Trophoblast cell (in vitro differentiated cells and primary cell): ENCODE measurements at regions not wholly inside any gene's neighbourhood (a gene's known extent, or its start where the extent isn't known, plus 50 kb on each side); places are given as distances from the start of the nearest gene placed in this dataset.
A peak's percentile ranks its signal among the peaks of the same experiment; 100 is the strongest.
"Not testable (repeated sequence)": the region's sequence is repeated elsewhere in the genome, so short reads cannot be mapped to it uniquely, and the experiment has no call there.

Experiments
- DNase-seq, 2 donors: peaks; one replicate each; pipeline ENCODE4 v3.0.0-alpha.2; 2016
- H2AFZ ChIP-seq: 2 replicates; pipeline ENCODE4 v1.6.1; 2013; ENCODE audit warnings: low read length, moderate library complexity, mild to moderate bottlenecking; ENCODE audit not compliant: insufficient read depth, poor library complexity
- H2AK5ac ChIP-seq: 2 replicates; pipeline ENCODE4 v1.6.1; 2013; ENCODE audit warnings: mild to moderate bottlenecking, low read length
- H2BK120ac ChIP-seq: 2 replicates; pipeline ENCODE4 v1.6.1; 2013; ENCODE audit warnings: low read length, mild to moderate bottlenecking, moderate library complexity; ENCODE audit not compliant: insufficient read depth, poor library complexity
- H2BK12ac ChIP-seq: 2 replicates; pipeline ENCODE4 v1.6.1; 2013; ENCODE audit warnings: mild to moderate bottlenecking, low read length, moderate library complexity
- H2BK5ac ChIP-seq: 2 replicates; pipeline ENCODE4 v1.6.1; 2013; ENCODE audit warnings: low read length, low read depth, moderate library complexity, mild to moderate bottlenecking; ENCODE audit not compliant: poor library complexity
- H3K14ac ChIP-seq: 2 replicates; pipeline ENCODE4 v1.6.1; 2013; ENCODE audit warnings: mild to moderate bottlenecking, low read length
- H3K18ac ChIP-seq: 2 replicates; pipeline ENCODE4 v1.6.1; 2013; ENCODE audit warnings: mild to moderate bottlenecking, low read length
- H3K23ac ChIP-seq: 2 replicates; pipeline ENCODE4 v1.6.1; 2013; ENCODE audit warnings: low read length
- H3K27ac ChIP-seq: 2 replicates; pipeline ENCODE4 v1.5.1; 2013; ENCODE audit warnings: low read depth, mild to moderate bottlenecking, inconsistent platforms, low read length, moderate library complexity
- H3K27me3 ChIP-seq: 2 replicates; pipeline ENCODE4 v1.6.1; 2013; ENCODE audit warnings: inconsistent platforms, mild to moderate bottlenecking, low read length, moderate library complexity; ENCODE audit not compliant: insufficient read depth
- H3K36me3 ChIP-seq, 2 experiments: 1 replicate in 1 of 2; 2 replicates in 1 of 2; pipeline ENCODE4 v1.6.1; 2013; ENCODE audit warnings: low read length in 2 of 2, mild to moderate bottlenecking in 2 of 2, moderate library complexity in 1 of 2; ENCODE audit not compliant: insufficient read depth in 2 of 2, control insufficient read depth in 1 of 2
- H3K4ac ChIP-seq: 2 replicates; pipeline ENCODE4 v1.6.1; 2013; ENCODE audit warnings: low read depth, mild to moderate bottlenecking, low read length, moderate library complexity
- H3K4me1 ChIP-seq, 2 experiments: 1 replicate in 1 of 2; 2 replicates in 1 of 2; pipeline ENCODE4 v1.6.1; 2013; ENCODE audit warnings: low read length in 2 of 2, mild to moderate bottlenecking in 2 of 2, moderate library complexity in 1 of 2; ENCODE audit not compliant: insufficient read depth in 2 of 2, control insufficient read depth in 1 of 2
- H3K4me2 ChIP-seq: 2 replicates; pipeline ENCODE4 v1.6.1; 2013; ENCODE audit warnings: inconsistent platforms, mild to moderate bottlenecking, low read length, moderate library complexity
- H3K4me3 ChIP-seq: 2 replicates; pipeline ENCODE4 v1.5.1; 2013; ENCODE audit warnings: mild to moderate bottlenecking, low read depth, low read length, inconsistent platforms
- H3K79me1 ChIP-seq: one replicate; pipeline ENCODE4 v1.6.1; 2013; ENCODE audit warnings: low read length
- H3K79me2 ChIP-seq: 2 replicates; pipeline ENCODE4 v1.6.1; 2013; ENCODE audit warnings: low read length, mild to moderate bottlenecking; ENCODE audit not compliant: control insufficient read depth, insufficient read depth, poor library complexity
- H3K9ac ChIP-seq: 2 replicates; pipeline ENCODE4 v1.6.1; 2013; ENCODE audit warnings: mild to moderate bottlenecking, low read length
- H3K9me3 ChIP-seq: 2 replicates; pipeline ENCODE4 v1.6.1; 2013; ENCODE audit warnings: low read depth, mild to moderate bottlenecking, control low read depth, inconsistent platforms, low read length; ENCODE audit not compliant: insufficient read depth
- H4K12ac ChIP-seq: 2 replicates; pipeline ENCODE4 v1.6.1; 2013; ENCODE audit warnings: low read depth, mild to moderate bottlenecking, low read length, moderate library complexity
- H4K8ac ChIP-seq: 2 replicates; pipeline ENCODE4 v1.6.1; 2013; ENCODE audit warnings: low read depth, mild to moderate bottlenecking, low read length, moderate library complexity
- H4K91ac ChIP-seq: one replicate; pipeline ENCODE4 v1.6.1; 2013; ENCODE audit warnings: low read depth, mild to moderate bottlenecking, low read length, moderate library complexity
- WGBS: extraction: QIAGEN DNeasy Blood & Tissue Kit; methylation state at CpG from one replicate; pipeline ENCODE4 v1.1.7; 2013; ENCODE audit warnings: missing lambda C conversion rate; ENCODE audit not compliant: insufficient read length, insufficient coverage; ENCODE audit errors: extremely low coverage; 5-methylcytosine and 5-hydroxymethylcytosine counted together

DNA sequence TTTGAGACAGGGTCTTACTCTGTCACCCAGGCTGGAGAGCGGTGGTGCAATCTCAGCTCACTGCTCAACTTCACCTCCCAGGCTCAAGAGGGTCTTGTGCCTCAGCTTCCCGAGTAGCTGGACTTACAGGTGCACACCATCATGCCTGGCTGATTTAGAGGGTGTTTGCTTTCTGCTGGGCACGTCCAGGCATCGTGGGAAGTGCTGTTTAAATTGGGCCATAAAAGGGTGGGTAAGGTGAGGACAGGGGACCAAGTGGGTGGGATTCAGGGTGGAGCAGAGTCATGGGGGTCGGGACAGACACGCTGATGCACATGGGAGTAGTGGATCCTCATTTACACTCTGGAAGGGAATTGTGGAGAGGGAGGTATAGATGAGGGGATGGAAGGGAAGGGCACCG lies 69.1 kb downstream of the SPDYE17 start:
- not testable (repeated sequence) for H2AK5ac ChIP-seq, H3K23ac ChIP-seq, H3K36me3 ChIP-seq, H3K79me2 ChIP-seq, H3K14ac ChIP-seq, H2BK5ac ChIP-seq, H3K9me3 ChIP-seq, H3K4me2 ChIP-seq, H2AFZ ChIP-seq, H3K4me3 ChIP-seq, H3K79me1 ChIP-seq, H3K9ac ChIP-seq, H3K4ac ChIP-seq, H3K27me3 ChIP-seq, H4K8ac ChIP-seq, H4K91ac ChIP-seq, H2BK12ac ChIP-seq, DNase-seq, H2BK120ac ChIP-seq, H3K4me1 ChIP-seq, H4K12ac ChIP-seq, H3K27ac ChIP-seq, H3K18ac ChIP-seq
- WGBS: no CpG with 5 or more reads among the region's 7 CpGs

DNA sequence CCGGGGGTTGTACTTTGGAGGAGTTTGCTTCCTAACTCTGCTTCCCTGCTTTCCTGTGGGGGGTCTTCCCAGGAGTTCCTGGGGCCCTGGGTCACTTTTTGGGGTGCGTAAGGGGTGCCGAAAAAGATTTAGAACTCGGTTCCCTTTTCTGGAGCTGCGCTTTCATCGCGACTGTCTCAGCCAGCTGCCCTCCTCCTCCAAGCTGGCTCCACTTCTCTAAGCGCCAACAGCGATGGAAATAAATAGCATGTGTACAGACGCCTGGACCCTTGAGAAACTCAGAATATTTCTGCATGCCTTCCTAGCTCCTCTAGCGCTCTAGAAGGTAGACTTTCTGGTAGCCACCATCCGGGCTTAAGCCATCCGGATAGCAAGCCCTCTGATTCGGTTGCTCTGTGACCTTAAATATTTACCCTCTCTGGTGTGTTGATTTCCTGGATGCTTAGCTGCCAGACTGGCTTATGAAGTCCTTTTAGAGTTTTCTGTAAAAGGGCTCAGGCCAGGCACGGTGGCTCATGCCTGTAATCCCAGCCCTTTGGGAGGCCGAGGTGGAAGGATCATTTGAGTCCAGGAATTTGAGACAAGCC lies 71.7 kb downstream of the SPDYE17 start:
- not testable (repeated sequence) for H3K4ac ChIP-seq, H2BK12ac ChIP-seq, H3K4me2 ChIP-seq, DNase-seq, H3K27me3 ChIP-seq, H3K27ac ChIP-seq, H4K8ac ChIP-seq, H3K4me3 ChIP-seq, H3K9ac ChIP-seq, H3K23ac ChIP-seq, H3K18ac ChIP-seq, H3K79me1 ChIP-seq, H4K12ac ChIP-seq, H4K91ac ChIP-seq, H2BK5ac ChIP-seq, H3K14ac ChIP-seq, H2AFZ ChIP-seq, H2BK120ac ChIP-seq, H3K4me1 ChIP-seq, H2AK5ac ChIP-seq, H3K9me3 ChIP-seq, H3K79me2 ChIP-seq, H3K36me3 ChIP-seq
- no CpG with 5 or more reads among the region's 16 CpGs for WGBS

DNA sequence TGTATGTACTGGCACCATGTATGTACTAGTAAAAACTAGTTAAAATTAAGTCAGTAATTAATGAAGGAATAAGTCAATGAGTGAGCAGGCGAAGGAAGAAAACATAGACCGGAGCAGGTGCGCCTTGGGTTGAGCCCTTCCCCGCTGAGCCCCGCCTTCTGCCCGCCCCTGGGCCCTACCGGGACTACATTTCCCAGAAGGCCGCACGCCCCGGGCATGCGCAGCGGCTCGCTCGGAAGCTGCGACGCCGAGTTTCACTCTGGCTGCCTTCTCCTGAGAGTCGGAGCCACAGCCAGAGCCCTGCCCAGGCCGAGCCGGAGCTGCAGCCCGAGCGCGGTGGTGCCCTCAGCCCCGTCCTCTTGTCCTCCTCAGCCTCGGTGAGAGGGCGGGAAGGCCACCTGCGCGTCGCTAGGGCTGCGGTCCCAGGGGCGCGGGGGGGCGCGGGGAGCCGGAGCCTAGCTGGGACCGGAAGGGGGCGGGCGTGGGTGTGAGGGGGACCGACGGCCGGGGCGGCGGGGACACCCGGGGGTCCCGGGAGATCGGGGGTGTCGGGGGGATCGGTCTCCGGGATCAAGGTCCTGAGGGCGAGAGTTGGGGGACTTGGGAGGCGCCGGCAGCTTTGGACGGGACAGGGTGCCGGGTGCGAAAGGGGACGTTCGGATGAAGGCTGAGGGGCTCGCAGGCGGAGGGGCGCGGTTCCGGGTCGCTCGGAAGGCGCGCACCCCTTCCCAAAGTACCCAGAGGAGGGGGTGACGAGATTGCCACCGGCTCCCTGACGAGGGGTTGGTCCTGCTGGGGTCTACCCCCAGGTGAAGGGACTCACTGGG lies 72.4 kb downstream of the SPDYE17 start:
- H3K23ac ChIP-seq, H4K8ac ChIP-seq, H3K79me2 ChIP-seq, H3K4me1 ChIP-seq, H3K4me2 ChIP-seq, H4K91ac ChIP-seq, H3K9ac ChIP-seq, H4K12ac ChIP-seq, H2AK5ac ChIP-seq, H3K18ac ChIP-seq, H3K36me3 ChIP-seq, H3K27ac ChIP-seq, H3K27me3 ChIP-seq, H2BK12ac ChIP-seq, H3K14ac ChIP-seq, H3K9me3 ChIP-seq, H3K4ac ChIP-seq, H2BK5ac ChIP-seq, H3K79me1 ChIP-seq, DNase-seq, H2AFZ ChIP-seq, H2BK120ac ChIP-seq: not testable (repeated sequence)
- H3K4me3 ChIP-seq: peak overlapping the region; percentile 66
- no CpG with 5 or more reads among the region's 69 CpGs for WGBS

DNA sequence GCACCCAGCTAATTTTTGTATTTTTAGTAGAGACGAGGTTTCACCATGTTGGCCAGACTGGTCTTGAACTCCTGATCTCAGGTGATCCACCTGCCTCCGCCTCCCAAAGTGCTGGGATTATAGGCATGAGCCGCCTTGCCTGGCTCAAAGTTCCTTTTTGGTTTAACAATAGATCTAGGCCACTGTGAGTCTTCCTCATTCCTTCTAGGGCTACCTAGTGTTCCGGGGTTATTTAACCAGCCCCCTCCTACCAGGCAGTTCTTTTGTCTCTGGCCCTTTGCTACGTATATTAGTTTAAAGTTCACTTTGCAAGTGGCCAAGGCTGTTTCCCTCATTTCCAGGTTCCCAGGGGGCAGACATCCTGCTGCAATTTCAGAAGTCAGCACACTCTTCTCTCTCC lies 75.6 kb downstream of the SPDYE17 start:
- H2AFZ ChIP-seq, H3K36me3 ChIP-seq, H3K18ac ChIP-seq, H3K27me3 ChIP-seq, H2BK120ac ChIP-seq, H3K4me1 ChIP-seq, H3K9me3 ChIP-seq, H2AK5ac ChIP-seq, H4K91ac ChIP-seq, H3K79me1 ChIP-seq, H3K4me2 ChIP-seq, DNase-seq, H3K4ac ChIP-seq, H2BK12ac ChIP-seq, H3K27ac ChIP-seq, H3K14ac ChIP-seq, H4K12ac ChIP-seq, H3K23ac ChIP-seq, H3K9ac ChIP-seq, H2BK5ac ChIP-seq, H3K79me2 ChIP-seq, H3K4me3 ChIP-seq, H4K8ac ChIP-seq: not testable (repeated sequence)
- no CpG with 5 or more reads among the region's 5 CpGs for WGBS
